Endodermal cell (in vitro differentiated cells): ENCODE measurements at regions not wholly inside any gene's neighbourhood (a gene's known extent, or its start where the extent isn't known, plus 50 kb on each side); places are given as distances from the start of the nearest gene placed in this dataset.

Experiments
- DNase-seq: peaks from one replicate; pipeline ENCODE4 v3.0.0-alpha.2; 2017
- H3K27ac ChIP-seq: 2 replicates; pipeline ENCODE4 v1.5.1; 2013; ENCODE audit warnings: mild to moderate bottlenecking, low read depth, low read length, moderate library complexity
- H3K27me3 ChIP-seq: 2 replicates; pipeline ENCODE4 v1.6.1; 2013; ENCODE audit warnings: mild to moderate bottlenecking, low read length, moderate library complexity; ENCODE audit not compliant: insufficient read depth, control insufficient read depth, poor library complexity, severe bottlenecking
- H3K36me3 ChIP-seq: 2 replicates; pipeline ENCODE4 v1.7.0; 2013; ENCODE audit warnings: mild to moderate bottlenecking, low read length, moderate library complexity; ENCODE audit not compliant: control insufficient read depth, insufficient read depth
- H3K4me1 ChIP-seq: one replicate; pipeline ENCODE4 v1.7.0; 2013; ENCODE audit warnings: low read length; ENCODE audit not compliant: control insufficient read depth, insufficient read depth
- H3K4me3 ChIP-seq: 2 replicates; pipeline ENCODE4 v1.5.1; 2013; ENCODE audit warnings: mild to moderate bottlenecking, low read length, moderate library complexity
- H3K9ac ChIP-seq: 2 replicates; pipeline ENCODE4 v1.6.1; 2013; ENCODE audit warnings: mild to moderate bottlenecking, low read length, moderate library complexity; ENCODE audit not compliant: poor library complexity, severe bottlenecking; ENCODE audit errors: extremely low read depth
- H3K9me3 ChIP-seq: 2 replicates; pipeline ENCODE4 v1.6.1; 2013; ENCODE audit warnings: mild to moderate bottlenecking, low read length, moderate library complexity; ENCODE audit not compliant: control insufficient read depth
- H3K27ac Mint-ChIP-seq: 2 replicates; pipeline ENCODE4 v1.8.0; 2020; ENCODE audit warnings: mixed read lengths
- H3K27me3 Mint-ChIP-seq: 2 replicates; pipeline ENCODE4 v1.8.0; 2021; ENCODE audit warnings: mild to moderate bottlenecking, mixed read lengths; ENCODE audit not compliant: insufficient read depth
- H3K36me3 Mint-ChIP-seq: 2 replicates; pipeline ENCODE4 v1.8.0; 2020; ENCODE audit warnings: low read depth, mixed read lengths
- H3K4me1 Mint-ChIP-seq: 2 replicates; pipeline ENCODE4 v1.8.0; 2020; ENCODE audit warnings: mixed read lengths
- H3K4me3 Mint-ChIP-seq: 2 replicates; pipeline ENCODE4 v1.8.0; 2020; ENCODE audit warnings: mild to moderate bottlenecking, moderate library complexity, mixed read lengths
- H3K9me3 Mint-ChIP-seq: 2 replicates; pipeline ENCODE4 v1.8.0; 2020; ENCODE audit warnings: mild to moderate bottlenecking, mixed read lengths
- CTCF ChIP-seq: fragments of 200-600 bp; sonication (generic); conservative IDR thresholded peaks from 2 replicates; pipeline ENCODE4 v1.5.0; 2021; ENCODE audit warnings: antibody characterized with exemption, mild to moderate bottlenecking
- WGBS, 2 experiments: methylation state at CpG; one replicate each; pipeline versions ENCODE4 v1.1.5 to v1.1.7; 2013; ENCODE audit warnings: missing lambda C conversion rate in 2 of 2, mixed read lengths in 1 of 2; ENCODE audit not compliant: insufficient coverage in 1 of 2, insufficient read length in 1 of 2; 5-methylcytosine and 5-hydroxymethylcytosine counted together

GRCh38 chr13:42477596-42478190 lies 96.3 kb upstream of the TNFSF11 start:
- Mint-ChIP-seq H3K9me3 (peaks cover 17% of the 10 kb centered on the region), H3K4me1 (peaks cover 2% of the 10 kb centered on the region), H3K4me3 (no peak overlapping the region), H3K27me3 (no peaks in the 10 kb centered on the region), H3K27ac (no peak overlapping the region), H3K36me3 (no peaks in the 10 kb centered on the region)
- Histone ChIP-seq H3K9me3 (peaks cover 10% of the 10 kb centered on the region), H3K36me3 (no peaks in the 10 kb centered on the region), H3K9ac (no peak overlapping the region), H3K4me3 (no peak overlapping the region), H3K27ac (no peak overlapping the region), H3K4me1 (no peaks in the 10 kb centered on the region), H3K27me3 (no peaks in the 10 kb centered on the region)
- WGBS, 2 experiments: 94% methylated on average over 8 to 10 of the region's 10 CpGs
- DNase-seq: no peak
- TF ChIP-seq CTCF: no peak

- peaks cover 2% of the 10 kb centered on the region for H3K4me1 Mint-ChIP-seq
- Histone ChIP-seq H3K36me3 (no peaks in the 10 kb centered on the region), H3K4me1 (no peaks in the 10 kb centered on the region), H3K9me3 (peaks cover 10% of the 10 kb centered on the region), H3K9ac (no peak overlapping the region), H3K27ac (no peak overlapping the region), H3K27me3 (no peaks in the 10 kb centered on the region), H3K4me3 (no peak overlapping the region)
- 47 to 73% methylated on average over 2 to 3 of the region's 3 CpGs for WGBS, 2 experiments
- peak; percentile 71 for TF ChIP-seq CTCF
- H3K27me3 Mint-ChIP-seq: no peaks in the 10 kb centered on the region
- H3K27ac Mint-ChIP-seq: no peak overlapping the region
- peak; percentile 55 for DNase-seq
- H3K9me3 Mint-ChIP-seq: peaks cover 17% of the 10 kb centered on the region
- no peak overlapping the region for H3K4me3 Mint-ChIP-seq
- no peaks in the 10 kb centered on the region for H3K36me3 Mint-ChIP-seq
These were observed 95.3 kb upstream of the TNFSF11 start for GRCh38 chr13:42478531-42479156.

GRCh38 chr13:42484386-42484785 lies 89.6 kb upstream of the TNFSF11 start:
- Mint-ChIP-seq H3K27ac (no peak overlapping the region), H3K4me3 (no peak overlapping the region), H3K27me3 (no peaks in the 10 kb centered on the region), H3K4me1 (no peaks in the 10 kb centered on the region), H3K9me3 (peaks cover 5% of the 10 kb centered on the region), H3K36me3 (no peaks in the 10 kb centered on the region)
- no peaks in the 10 kb centered on the region for H3K27me3 ChIP-seq
- H3K9me3 ChIP-seq: peaks cover 6% of the 10 kb centered on the region
- H3K27ac ChIP-seq: no peak overlapping the region
- no peak for DNase-seq
- no peak for TF ChIP-seq CTCF
- H3K36me3 ChIP-seq: no peaks in the 10 kb centered on the region
- no peaks in the 10 kb centered on the region for H3K4me1 ChIP-seq
- H3K4me3 ChIP-seq: no peak overlapping the region
- no peak overlapping the region for H3K9ac ChIP-seq
